RWPE1 (cell line): ENCODE measurements at regions not wholly inside any gene's neighbourhood (a gene's known extent, or its start where the extent isn't known, plus 50 kb on each side); places are given as distances from the start of the nearest gene placed in this dataset.
A peak's percentile ranks its signal among the peaks of the same experiment; 100 is the strongest.

Experiments
- CTCF ChIA-PET: fragments of 350-600 bp; sonication (Branson Sonifier 250); formaldehyde crosslinking; extraction: SDS; loops from one replicate; lab custom pipeline; 2021; lab: Yijun Ruan, JAX
- POLR2A ChIA-PET: fragments of 400-600 bp; formaldehyde crosslinking; extraction: SDS; loops from one replicate; lab custom pipeline; 2020; ENCODE audit warnings: antibody characterized with exemption; ENCODE audit not compliant: low non-redundant PET; lab: Yijun Ruan, JAX
- DNase-seq: peaks from one replicate; pipeline ENCODE4 v3.0.0; 2012; ENCODE audit warnings: low spot score
- H3K27ac ChIP-seq: fragments of 450-650 bp; 2 replicates; pipeline ENCODE4 v1.5.1; 2017
- CTCF ChIP-seq: fragments of 450-650 bp; conservative IDR thresholded peaks from 2 replicates; pipeline ENCODE4 v1.5.1; 2017; ENCODE audit warnings: low read depth, mild to moderate bottlenecking

DNA sequence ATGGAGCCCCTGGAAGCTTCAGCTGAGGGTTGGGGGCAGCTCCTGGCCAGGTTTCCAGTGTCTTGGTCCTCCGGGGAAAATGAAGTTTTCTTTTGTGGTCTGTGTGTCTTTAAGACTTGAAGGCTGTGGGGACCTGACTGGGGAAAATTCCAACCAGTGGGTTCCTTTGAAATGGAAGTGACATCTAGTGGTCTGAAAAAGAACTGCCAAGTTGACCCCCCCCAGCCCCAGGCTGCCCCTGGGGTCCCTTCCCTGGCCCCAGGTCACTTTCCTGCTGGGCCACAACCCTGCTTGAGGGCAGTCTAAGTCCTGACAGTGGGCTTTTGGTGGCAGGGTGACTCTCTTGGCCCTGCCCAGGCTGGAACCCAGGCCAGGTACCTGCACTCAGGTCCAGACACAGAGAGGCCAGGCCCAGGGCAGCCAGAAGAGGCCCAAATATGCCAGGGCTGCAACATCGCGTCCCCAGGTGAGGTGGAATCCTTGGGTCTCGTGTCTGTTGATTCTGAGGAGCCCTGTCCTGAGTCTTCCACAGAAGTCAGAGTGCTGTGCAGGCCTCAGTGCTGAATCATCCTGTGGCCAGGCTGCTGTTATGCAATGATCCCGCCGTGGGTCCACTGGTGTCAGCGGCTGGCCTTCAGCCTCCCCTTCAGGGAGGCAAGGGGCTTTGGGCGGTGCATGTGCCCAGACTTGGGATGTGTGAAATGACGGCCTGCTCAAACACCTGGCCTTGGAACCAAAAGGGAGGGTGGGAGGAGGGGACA is 68.4 kb downstream of the VEGFA start:
- POLR2A ChIA-PET = no interaction called here
- TF ChIP-seq CTCF = no peak; the same call in 1 of the 2 replicates
- no peak overlapping the region for H3K27ac ChIP-seq
- peak; percentile 50 for DNase-seq
- CTCF ChIA-PET = interaction anchor here (0.6 to 0.7 kb wide), 4 partner anchors 10 to 411 kb away, joined by 3 to 5 read pairs (median 4); partner anchors contain the start of gene ABCC10

GRCh38 chr6:43837507-43837906 is 67.5 kb downstream of the VEGFA start:
- ChIA-PET POLR2A (no interaction called here), CTCF (interaction anchor here (0.6 to 0.8 kb wide), 4 partner anchors 9 to 237 kb away, joined by 3 to 4 read pairs (median 3); no protein-coding TSS in a partner anchor)
- TF ChIP-seq CTCF = no peak
- H3K27ac ChIP-seq = no peak overlapping the region
- no peak for DNase-seq

- TF ChIP-seq CTCF = no peak
- no peak overlapping the region for H3K27ac ChIP-seq
- POLR2A ChIA-PET = no interaction called here
- DNase-seq = peak; percentile 24
- CTCF ChIA-PET = no interaction called here
Observed at GRCh38 chr6:43836507-43837240, 66.7 kb downstream of the VEGFA start.
